ENCODE measurements at regions not wholly inside any gene's neighbourhood (a gene's known extent, or its start where the extent isn't known, plus 50 kb on each side); places are given as distances from the start of the nearest gene placed in this dataset.
"Not testable (repeated sequence)": the region's sequence is repeated elsewhere in the genome, so short reads cannot be mapped to it uniquely, and the experiment has no call there.

DNA sequence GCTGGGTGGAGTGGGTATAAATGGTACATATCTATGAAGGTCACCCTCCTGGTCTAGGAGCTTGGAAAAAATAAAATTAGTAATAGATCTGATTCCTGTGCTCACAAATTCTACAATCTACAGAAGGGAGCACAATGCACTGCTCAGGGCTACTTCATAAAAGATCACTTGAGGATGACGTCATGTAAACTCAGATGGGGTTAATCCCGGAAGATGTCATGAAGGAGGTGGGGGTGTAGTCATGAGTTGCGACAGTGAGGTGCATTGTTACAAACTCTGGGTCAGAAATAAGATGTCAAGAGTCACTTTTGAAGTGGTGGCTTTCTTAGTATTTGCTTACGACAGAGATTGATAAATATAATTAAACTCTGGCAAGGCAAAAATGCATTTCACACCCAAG lies 68.2 kb downstream of the LHX9 start:
- no peak overlapping the region for H3K4me3 Mint-ChIP-seq
- no peaks in the 10 kb centered on the region for H3K36me3 Mint-ChIP-seq (ENCODE audit: low read depth)
- H3K27ac Mint-ChIP-seq, result no peak overlapping the region
- H3K27me3 Mint-ChIP-seq, result peaks cover 9% of the 10 kb centered on the region
- no peak for ATAC-seq (replicated peaks)
- H3K4me1 Mint-ChIP-seq, result no peaks in the 10 kb centered on the region
- H3K9me3 Mint-ChIP-seq, result no peaks in the 10 kb centered on the region

DNA sequence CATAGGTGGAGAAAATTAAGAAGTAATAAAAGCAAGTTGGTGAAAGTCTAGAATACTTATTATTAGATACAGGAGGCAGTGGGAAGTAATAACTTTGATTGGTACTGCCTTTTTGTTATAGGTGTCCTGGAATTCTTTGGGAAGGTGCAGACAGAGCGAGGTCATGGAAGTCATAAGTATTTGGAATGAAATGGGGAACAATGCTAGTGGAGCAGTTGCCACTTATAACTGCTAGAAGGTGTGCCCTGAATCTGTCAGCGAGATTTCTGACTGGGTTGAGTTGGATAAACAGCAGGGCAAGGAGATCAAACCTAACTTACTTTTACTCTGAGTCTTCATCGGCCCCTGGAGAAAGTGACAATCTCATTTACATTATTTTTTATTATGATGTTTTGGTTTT lies 69.6 kb downstream of the LHX9 start:
- peaks cover 6% of the 10 kb centered on the region for H3K27me3 Mint-ChIP-seq
- H3K9me3 Mint-ChIP-seq, result no peaks in the 10 kb centered on the region
- ATAC-seq (replicated peaks), result no peak
- no peaks in the 10 kb centered on the region for H3K36me3 Mint-ChIP-seq (ENCODE audit: low read depth)
- H3K27ac Mint-ChIP-seq, result no peak overlapping the region
- H3K4me1 Mint-ChIP-seq, result no peaks in the 10 kb centered on the region
- H3K4me3 Mint-ChIP-seq, result no peak overlapping the region

- peaks cover 3% of the 10 kb centered on the region for H3K27me3 Mint-ChIP-seq
- no peaks in the 10 kb centered on the region for H3K9me3 Mint-ChIP-seq
- no peak overlapping the region for H3K27ac Mint-ChIP-seq
- ATAC-seq (replicated peaks), result no peak
- H3K36me3 Mint-ChIP-seq (ENCODE audit: low read depth), result no peaks in the 10 kb centered on the region
- no peak overlapping the region for H3K4me3 Mint-ChIP-seq
- H3K4me1 Mint-ChIP-seq, result no peaks in the 10 kb centered on the region
These were observed 70.1 kb downstream of the LHX9 start for GRCh38 chr1:197987294-197987693.

GRCh38 chr1:197988581-197988980 lies 71.4 kb downstream of the LHX9 start:
- H3K36me3 Mint-ChIP-seq (ENCODE audit: low read depth); H3K4me3 Mint-ChIP-seq; ATAC-seq (replicated peaks); H3K9me3 Mint-ChIP-seq; H3K27me3 Mint-ChIP-seq; H3K27ac Mint-ChIP-seq; H3K4me1 Mint-ChIP-seq: not testable (repeated sequence)

DNA sequence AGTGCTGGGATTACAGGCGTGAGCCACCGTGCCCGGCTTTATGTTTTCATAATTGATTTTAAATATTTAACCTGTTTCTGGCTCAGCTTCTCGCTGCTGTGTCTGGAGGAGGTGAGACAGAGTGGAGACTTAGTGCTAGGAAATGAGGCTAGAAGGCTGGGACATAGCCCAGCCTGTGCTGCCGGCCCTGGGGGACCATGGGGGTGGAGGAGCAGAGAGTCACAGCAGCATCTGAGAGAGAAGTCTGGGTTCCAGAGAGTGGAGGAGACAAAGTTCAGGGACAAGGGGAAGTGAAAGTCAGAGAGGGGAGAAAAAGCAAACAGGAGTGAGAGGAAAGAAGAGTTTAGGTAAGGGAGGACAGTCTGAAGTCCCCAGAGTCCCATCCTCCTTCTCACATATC lies 71.9 kb downstream of the LHX9 start:
- Mint-ChIP-seq H3K27ac (no peak overlapping the region), H3K4me3 (no peak overlapping the region), H3K27me3 (no peaks in the 10 kb centered on the region), H3K9me3 (no peaks in the 10 kb centered on the region), H3K36me3 (ENCODE audit: low read depth) (no peaks in the 10 kb centered on the region), H3K4me1 (no peaks in the 10 kb centered on the region)
- ATAC-seq (replicated peaks), result no peak

GRCh38 chr1:197991594-197991993 lies 74.4 kb downstream of the LHX9 start:
- Mint-ChIP-seq H3K4me1 (no peaks in the 10 kb centered on the region), H3K27ac (no peak overlapping the region), H3K36me3 (ENCODE audit: low read depth) (no peaks in the 10 kb centered on the region), H3K27me3 (peaks cover 8% of the 10 kb centered on the region), H3K4me3 (no peak overlapping the region), H3K9me3 (no peaks in the 10 kb centered on the region)
- ATAC-seq (replicated peaks), result no peak

GRCh38 chr1:197994907-197995407 lies 77.8 kb downstream of the LHX9 start:
- Mint-ChIP-seq H3K27ac (no peak overlapping the region), H3K4me3 (no peak overlapping the region), H3K36me3 (ENCODE audit: low read depth) (no peaks in the 10 kb centered on the region), H3K4me1 (no peaks in the 10 kb centered on the region), H3K9me3 (no peaks in the 10 kb centered on the region), H3K27me3 (peaks cover 13% of the 10 kb centered on the region)
- ATAC-seq (replicated peaks), result no peak

DNA sequence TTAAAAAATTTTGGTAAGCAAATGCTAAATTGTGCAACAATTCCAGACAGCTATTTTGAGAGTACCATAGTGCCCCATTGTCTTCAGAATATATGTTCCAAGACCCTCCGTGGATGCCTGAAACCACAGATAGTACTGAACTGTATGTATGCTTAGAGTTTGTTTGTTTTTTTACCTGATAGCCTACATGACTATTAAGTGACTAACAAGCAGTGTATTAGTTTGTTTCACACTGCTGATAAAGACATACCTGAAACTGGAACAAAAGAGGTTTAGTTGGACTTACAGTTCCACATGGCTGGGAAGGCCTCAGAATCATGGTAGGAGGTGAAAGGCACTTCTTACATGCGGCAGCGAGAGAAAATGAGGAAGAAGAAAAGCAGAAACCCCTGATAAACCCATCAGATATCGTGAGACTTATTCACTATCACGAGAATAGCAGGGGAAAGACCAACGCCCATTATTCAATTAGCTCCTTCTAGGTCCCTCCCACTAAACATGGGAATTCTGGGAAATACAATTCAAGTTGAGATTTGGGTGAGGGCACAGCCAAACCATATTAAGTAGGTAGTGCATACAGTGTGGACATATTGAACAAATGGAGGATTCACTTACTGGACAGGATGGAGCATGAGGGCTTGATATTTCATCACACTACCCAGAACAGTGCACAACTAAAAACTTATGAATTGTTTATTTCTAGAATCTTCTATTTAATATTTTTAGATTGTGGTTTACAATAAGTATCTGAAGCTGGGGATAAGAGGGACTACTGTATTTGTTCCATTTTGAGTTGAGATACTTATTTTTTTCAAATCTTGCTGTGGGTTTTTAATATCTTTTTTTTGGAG lies 78.5 kb downstream of the LHX9 start:
- Mint-ChIP-seq H3K27ac (no peak overlapping the region), H3K4me3 (no peak overlapping the region), H3K36me3 (ENCODE audit: low read depth) (no peaks in the 10 kb centered on the region), H3K27me3 (peaks cover 17% of the 10 kb centered on the region), H3K4me1 (no peaks in the 10 kb centered on the region), H3K9me3 (no peaks in the 10 kb centered on the region)
- no peak for ATAC-seq (replicated peaks)

- H3K4me3 Mint-ChIP-seq; ATAC-seq (replicated peaks); H3K27ac Mint-ChIP-seq; H3K9me3 Mint-ChIP-seq; H3K4me1 Mint-ChIP-seq; H3K36me3 Mint-ChIP-seq (ENCODE audit: low read depth): not testable (repeated sequence)
- H3K27me3 Mint-ChIP-seq, result peaks cover 17% of the 10 kb centered on the region
These were observed 79.0 kb downstream of the LHX9 start for GRCh38 chr1:197996259-197996512.

GRCh38 chr1:197998110-197998509 lies 80.9 kb downstream of the LHX9 start:
- H3K27me3 Mint-ChIP-seq, result peaks cover 17% of the 10 kb centered on the region
- H3K27ac Mint-ChIP-seq, result no peak overlapping the region
- no peaks in the 10 kb centered on the region for H3K36me3 Mint-ChIP-seq (ENCODE audit: low read depth)
- no peak for ATAC-seq (replicated peaks)
- no peak overlapping the region for H3K4me3 Mint-ChIP-seq
- H3K9me3 Mint-ChIP-seq, result no peaks in the 10 kb centered on the region
- H3K4me1 Mint-ChIP-seq, result no peaks in the 10 kb centered on the region

DNA sequence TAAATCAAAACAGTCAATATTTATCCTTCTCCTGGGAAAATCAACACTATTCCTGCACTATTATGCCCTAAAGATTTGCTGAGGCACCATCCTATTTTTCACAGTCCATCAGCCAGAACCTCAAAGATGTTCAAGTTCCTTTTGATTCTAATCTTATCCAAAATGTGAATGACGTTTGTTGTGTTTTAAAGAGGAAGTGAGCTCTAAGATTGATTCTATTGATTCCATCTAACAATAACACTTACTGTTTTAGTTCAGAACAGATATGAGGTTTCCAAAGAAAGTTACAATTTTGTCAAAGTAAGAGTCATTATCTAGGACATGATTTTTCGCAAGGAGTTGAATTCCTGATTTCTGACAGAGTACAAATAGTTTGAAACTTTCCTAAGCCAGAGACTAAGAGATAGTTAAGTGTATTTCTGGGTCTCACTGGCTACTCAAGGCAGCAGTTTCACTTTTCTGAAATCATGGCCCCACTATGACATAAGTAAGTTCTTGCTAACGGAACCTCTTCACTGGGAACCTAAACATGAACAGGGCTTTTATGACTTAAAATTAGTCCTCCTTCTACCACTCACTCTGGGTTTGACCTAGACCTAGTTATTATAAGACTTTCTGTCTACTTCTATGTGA lies 84.7 kb downstream of the LHX9 start:
- Mint-ChIP-seq H3K4me1 (no peaks in the 10 kb centered on the region), H3K27me3 (peaks cover 8% of the 10 kb centered on the region), H3K4me3 (no peak overlapping the region), H3K36me3 (ENCODE audit: low read depth) (no peaks in the 10 kb centered on the region), H3K9me3 (no peaks in the 10 kb centered on the region), H3K27ac (no peak overlapping the region)
- ATAC-seq (replicated peaks), result no peak

GRCh38 chr1:198003468-198003867 lies 86.3 kb downstream of the LHX9 start:
- no peak overlapping the region for H3K27ac Mint-ChIP-seq
- ATAC-seq (replicated peaks), result no peak
- H3K4me3 Mint-ChIP-seq, result no peak overlapping the region
- peaks cover 2% of the 10 kb centered on the region for H3K9me3 Mint-ChIP-seq
- H3K27me3 Mint-ChIP-seq, result peaks cover 8% of the 10 kb centered on the region
- no peaks in the 10 kb centered on the region for H3K36me3 Mint-ChIP-seq (ENCODE audit: low read depth)
- H3K4me1 Mint-ChIP-seq, result no peaks in the 10 kb centered on the region

GRCh38 chr1:198007011-198007410 lies 89.8 kb downstream of the LHX9 start:
- Mint-ChIP-seq H3K4me3 (no peak overlapping the region), H3K4me1 (no peaks in the 10 kb centered on the region), H3K9me3 (peaks cover 10% of the 10 kb centered on the region), H3K27me3 (no peaks in the 10 kb centered on the region), H3K27ac (no peak overlapping the region), H3K36me3 (ENCODE audit: low read depth) (no peaks in the 10 kb centered on the region)
- no peak for ATAC-seq (replicated peaks)

- Mint-ChIP-seq H3K27ac (no peak overlapping the region), H3K36me3 (ENCODE audit: low read depth) (no peaks in the 10 kb centered on the region), H3K4me1 (no peaks in the 10 kb centered on the region), H3K9me3 (peaks cover 10% of the 10 kb centered on the region), H3K27me3 (no peaks in the 10 kb centered on the region), H3K4me3 (no peak overlapping the region)
- no peak for ATAC-seq (replicated peaks)
These were observed 90.8 kb downstream of the LHX9 start for GRCh38 chr1:198007687-198008607.

DNA sequence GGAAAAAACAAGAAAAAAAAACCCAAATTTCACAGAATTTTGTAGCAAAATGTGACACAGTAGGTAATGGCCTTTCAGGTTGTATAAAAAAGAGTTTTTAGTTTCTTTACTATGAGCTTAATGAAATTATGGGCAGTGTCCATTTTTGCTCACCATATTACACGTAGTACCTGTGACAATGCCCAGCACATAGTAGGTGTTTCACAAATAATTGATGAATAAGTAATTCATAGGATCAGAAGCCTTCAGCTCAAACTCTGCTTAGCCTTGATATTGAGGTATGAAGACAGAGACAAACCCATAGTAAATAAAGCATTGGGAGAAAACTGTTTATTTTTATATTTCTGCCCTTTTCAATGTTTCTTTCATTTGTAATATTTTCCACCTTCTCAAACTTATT lies 97.2 kb downstream of the LHX9 start:
- Mint-ChIP-seq H3K36me3 (ENCODE audit: low read depth) (no peaks in the 10 kb centered on the region), H3K27me3 (peaks cover 10% of the 10 kb centered on the region), H3K4me1 (no peaks in the 10 kb centered on the region), H3K9me3 (no peaks in the 10 kb centered on the region), H3K4me3 (no peak overlapping the region), H3K27ac (no peak overlapping the region)
- ATAC-seq (replicated peaks), result no peak
